Upper lobe of left lung (tissue), 4 donors: ENCODE measurements at regions not wholly inside any gene's neighbourhood (a gene's known extent, or its start where the extent isn't known, plus 50 kb on each side); places are given as distances from the start of the nearest gene placed in this dataset.

Experiments
- EP300 ChIP-seq, 4 donors: sonication (generic); formaldehyde crosslinking; IDR thresholded peaks; one replicate each; pipeline ENCODE4 v1.5.1; 2017; ENCODE audit warnings: antibody characterized with exemption in 4 of 4, control low read depth in 2 of 4
- POLR2A ChIP-seq, 4 donors: fragments of 450-650 bp; IDR thresholded peaks; one replicate each; pipeline ENCODE4 v1.5.1; 2016 to 2017; ENCODE audit warnings: antibody characterized with exemption in 4 of 4, mild to moderate bottlenecking in 2 of 4
- POLR2AphosphoS5 ChIP-seq, 2 donors: sonication (generic); formaldehyde crosslinking; IDR thresholded peaks; one replicate each; pipeline ENCODE4 v1.5.1; 2017; ENCODE audit warnings: antibody characterized with exemption in 2 of 2
- TF ChIP-seq, protein P1 (sequence below), 6 experiments: fragments of 450-650 bp in 4 of 6; fragments of 200-600 bp in 2 of 6; sonication (generic) in 2 of 6; IDR thresholded peaks; one replicate each; pipeline ENCODE4 v1.5.1; 2016 to 2019; ENCODE audit warnings: antibody characterized with exemption in 6 of 6

DNA sequence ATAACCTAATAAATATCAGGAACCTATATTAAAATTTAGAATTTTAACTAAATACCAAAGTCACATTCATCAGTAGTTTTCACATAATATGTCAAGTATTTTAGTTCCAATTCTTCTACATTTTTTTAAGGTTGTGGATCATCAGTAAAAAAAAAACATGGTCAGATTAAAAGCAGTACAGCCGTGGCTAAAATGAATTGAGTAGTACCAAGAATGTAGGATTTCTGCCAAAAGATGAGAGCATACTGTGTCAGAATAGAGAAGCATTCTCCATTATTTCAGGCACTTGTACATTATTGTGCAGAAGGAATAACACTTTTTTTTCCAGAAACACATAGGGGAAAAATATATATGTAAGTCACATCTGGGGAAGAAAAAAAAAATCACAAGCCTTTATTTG lies 1176.1 kb downstream of the CDH11 start:
- TF ChIP-seq, protein P1, sequence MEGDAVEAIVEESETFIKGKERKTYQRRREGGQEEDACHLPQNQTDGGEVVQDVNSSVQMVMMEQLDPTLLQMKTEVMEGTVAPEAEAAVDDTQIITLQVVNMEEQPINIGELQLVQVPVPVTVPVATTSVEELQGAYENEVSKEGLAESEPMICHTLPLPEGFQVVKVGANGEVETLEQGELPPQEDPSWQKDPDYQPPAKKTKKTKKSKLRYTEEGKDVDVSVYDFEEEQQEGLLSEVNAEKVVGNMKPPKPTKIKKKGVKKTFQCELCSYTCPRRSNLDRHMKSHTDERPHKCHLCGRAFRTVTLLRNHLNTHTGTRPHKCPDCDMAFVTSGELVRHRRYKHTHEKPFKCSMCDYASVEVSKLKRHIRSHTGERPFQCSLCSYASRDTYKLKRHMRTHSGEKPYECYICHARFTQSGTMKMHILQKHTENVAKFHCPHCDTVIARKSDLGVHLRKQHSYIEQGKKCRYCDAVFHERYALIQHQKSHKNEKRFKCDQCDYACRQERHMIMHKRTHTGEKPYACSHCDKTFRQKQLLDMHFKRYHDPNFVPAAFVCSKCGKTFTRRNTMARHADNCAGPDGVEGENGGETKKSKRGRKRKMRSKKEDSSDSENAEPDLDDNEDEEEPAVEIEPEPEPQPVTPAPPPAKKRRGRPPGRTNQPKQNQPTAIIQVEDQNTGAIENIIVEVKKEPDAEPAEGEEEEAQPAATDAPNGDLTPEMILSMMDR (IDR thresholded peaks at IDR 0.05): no peak
- TF ChIP-seq POLR2A (IDR thresholded peaks at IDR 0.05) (no peak), POLR2AphosphoS5 (IDR thresholded peaks at IDR 0.05) (no peak), EP300 (IDR thresholded peaks at IDR 0.05) (no peak)
